Endothelial cell of hepatic sinusoid (primary cell): ENCODE measurements at regions not wholly inside any gene's neighbourhood (a gene's known extent, or its start where the extent isn't known, plus 50 kb on each side); places are given as distances from the start of the nearest gene placed in this dataset.
"Not testable (repeated sequence)": the region's sequence is repeated elsewhere in the genome, so short reads cannot be mapped to it uniquely, and the experiment has no call there.

Experiments
- in situ Hi-C: cut with HindIII; loops from 2 replicates; pipeline ENCODE4 v1.10.0; 2017; ENCODE audit warnings: low sequenced_read_pairs

DNA sequence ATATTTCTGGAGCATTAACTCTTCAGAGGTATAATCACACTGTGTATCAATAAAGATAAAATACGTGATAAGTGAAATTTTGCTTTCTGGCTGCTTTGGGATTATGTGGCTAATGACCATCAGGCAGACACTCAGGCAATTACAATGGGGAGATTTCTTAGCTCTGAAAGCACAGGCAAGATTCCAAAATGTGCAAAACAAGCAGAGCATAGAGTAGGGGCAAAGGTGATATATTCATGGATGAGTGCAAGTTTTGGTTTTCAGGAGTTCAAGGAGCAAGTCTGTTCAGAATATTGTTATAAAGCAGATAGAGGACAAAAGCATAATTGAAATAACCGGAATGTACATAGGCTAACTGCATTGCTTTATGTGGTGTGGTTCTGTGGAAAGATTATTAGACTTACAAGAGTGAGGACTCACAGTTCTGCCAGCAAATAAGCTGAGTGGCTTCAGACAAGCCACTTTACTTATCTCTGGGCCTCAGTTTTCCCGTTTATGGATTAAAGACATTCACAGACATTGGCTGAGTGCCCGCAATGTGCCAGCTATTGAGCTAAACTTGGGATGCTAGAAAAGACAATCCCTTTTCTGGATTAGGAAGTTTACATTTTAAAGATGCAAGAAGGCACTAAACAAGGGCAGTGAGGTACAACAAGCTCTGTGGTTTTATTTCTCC is 945.6 kb upstream of the ARRDC3 start:
- in situ Hi-C loops = no loop called here

- in situ Hi-C loops = no loop called here
These were observed 937.3 kb upstream of the ARRDC3 start for GRCh38 chr5:92320446-92320845.

GRCh38 chr5:92313385-92313784 is 930.3 kb upstream of the ARRDC3 start:
- in situ Hi-C loops = no loop called here

DNA sequence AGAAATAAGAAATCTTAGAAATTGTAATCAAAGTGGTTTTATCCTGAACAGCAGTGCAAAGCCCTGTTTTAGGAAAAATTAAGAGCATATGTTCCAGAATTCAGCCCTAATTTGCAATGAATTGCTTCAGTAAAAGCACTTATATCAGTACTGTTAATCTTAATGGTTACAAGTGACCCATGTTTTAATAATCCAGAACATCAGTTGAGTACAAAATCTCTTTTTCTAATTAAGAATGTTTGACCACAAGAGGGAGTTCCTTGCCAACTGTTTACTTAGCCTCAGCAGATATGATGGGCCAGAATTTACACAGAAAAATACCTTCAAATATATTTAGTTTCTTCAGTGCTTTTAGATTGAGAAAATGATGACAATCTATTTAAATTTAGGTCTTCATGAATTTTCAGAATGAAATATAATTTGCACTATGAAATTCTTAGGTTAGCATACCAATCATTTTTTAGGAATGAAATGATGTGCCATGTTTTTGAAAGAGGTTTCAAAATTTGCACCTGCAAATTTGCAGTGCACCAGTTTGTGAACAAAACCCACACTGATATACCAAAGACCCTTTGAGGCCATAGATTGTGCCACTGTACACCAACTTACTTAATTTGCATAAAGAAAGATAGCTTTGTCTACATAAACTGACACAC is 926.3 kb upstream of the ARRDC3 start:
- in situ Hi-C loops = no loop called here

- in situ Hi-C loops = no loop called here
These were observed 925.6 kb upstream of the ARRDC3 start for GRCh38 chr5:92308679-92309078.

- in situ Hi-C loops = not testable (repeated sequence)
These were observed 919.2 kb upstream of the ARRDC3 start for GRCh38 chr5:92302356-92302755.

GRCh38 chr5:92283521-92283920 is 900.4 kb upstream of the ARRDC3 start:
- in situ Hi-C loops = no loop called here

GRCh38 chr5:92271750-92272149 is 888.6 kb upstream of the ARRDC3 start:
- in situ Hi-C loops = not testable (repeated sequence)

GRCh38 chr5:92268343-92268742 is 885.2 kb upstream of the ARRDC3 start:
- in situ Hi-C loops = no loop called here

DNA sequence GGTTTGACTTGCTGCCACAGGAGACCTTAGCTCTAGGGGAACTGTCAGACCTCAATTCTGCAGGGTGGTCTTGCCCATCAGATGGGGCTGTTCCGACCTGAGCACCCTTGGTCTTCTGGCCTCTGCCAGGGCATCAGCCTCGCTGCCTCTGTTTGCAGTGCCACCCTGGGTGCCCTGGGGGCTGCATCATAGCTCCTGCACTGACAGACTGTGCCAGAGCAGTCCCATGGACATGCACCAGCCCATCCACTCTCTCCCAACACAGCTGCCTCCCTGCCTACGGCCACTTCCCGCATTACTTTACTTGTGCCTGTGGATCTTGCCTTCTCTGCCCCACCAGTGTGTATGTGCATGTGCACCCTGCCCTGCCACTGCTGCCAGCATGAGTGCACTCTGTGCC is 884.7 kb upstream of the ARRDC3 start:
- in situ Hi-C loops = no loop called here

DNA sequence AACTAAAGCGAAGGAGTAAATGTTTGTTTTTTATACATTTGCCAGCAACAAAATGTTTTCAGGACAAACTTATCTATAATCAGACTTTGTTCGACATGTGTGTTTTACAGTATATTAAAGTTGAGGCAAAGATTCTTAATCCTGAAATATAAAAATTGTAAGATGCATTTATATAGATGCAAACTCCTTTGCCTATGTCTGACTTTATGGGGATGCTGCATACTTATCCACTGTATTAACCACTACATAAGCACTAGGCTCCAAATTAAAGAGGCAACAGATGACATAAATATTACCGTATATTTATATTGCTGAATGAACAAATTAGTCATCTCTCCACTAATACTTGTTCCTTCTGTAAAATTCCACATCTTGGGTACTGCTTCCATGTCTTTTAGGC is 882.7 kb upstream of the ARRDC3 start:
- in situ Hi-C loops = no loop called here

- in situ Hi-C loops = not testable (repeated sequence)
These were observed 872.5 kb upstream of the ARRDC3 start for GRCh38 chr5:92255605-92256004.

- in situ Hi-C loops = no loop called here
These were observed 865.4 kb upstream of the ARRDC3 start for GRCh38 chr5:92248518-92248917.

DNA sequence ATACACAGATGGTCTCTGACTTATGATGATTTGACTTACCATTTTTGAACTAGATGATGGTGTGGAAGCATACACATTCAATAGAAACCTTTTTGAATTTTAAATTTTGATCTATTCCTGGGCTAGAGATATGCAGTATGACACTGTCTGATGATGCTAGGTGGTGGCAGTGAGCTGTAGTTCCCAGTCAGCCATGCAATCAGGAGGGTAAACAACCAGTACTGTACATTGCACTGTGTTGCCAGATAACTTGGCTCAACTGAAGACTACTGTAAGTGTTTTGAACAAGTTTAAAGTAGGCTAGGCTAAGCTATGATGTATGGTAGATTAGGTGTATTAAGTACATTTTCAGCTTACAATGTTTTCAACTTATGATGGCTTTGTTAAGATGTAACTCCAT is 859.1 kb upstream of the ARRDC3 start:
- in situ Hi-C loops = no loop called here

DNA sequence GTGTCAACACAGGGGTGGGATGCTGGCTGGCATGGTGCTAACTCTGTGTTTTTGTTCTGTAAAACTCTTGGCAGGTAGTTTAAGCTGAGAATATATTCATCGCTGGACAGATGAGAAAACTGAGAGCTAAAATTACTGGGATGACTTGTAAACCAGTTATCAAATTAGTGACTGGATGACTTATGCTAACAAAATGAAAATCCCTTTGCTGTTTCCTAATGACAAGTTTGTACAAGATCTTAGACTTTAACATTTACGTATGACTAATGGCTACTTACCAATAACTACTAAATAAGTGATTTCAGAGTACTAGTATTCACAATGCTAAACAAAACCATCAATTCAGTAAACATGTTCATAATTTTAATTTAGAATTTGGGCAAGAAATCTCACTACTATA is 854.8 kb upstream of the ARRDC3 start:
- in situ Hi-C loops = no loop called here

- in situ Hi-C loops = no loop called here
These were observed 839.3 kb upstream of the ARRDC3 start for GRCh38 chr5:92222449-92222848.

DNA sequence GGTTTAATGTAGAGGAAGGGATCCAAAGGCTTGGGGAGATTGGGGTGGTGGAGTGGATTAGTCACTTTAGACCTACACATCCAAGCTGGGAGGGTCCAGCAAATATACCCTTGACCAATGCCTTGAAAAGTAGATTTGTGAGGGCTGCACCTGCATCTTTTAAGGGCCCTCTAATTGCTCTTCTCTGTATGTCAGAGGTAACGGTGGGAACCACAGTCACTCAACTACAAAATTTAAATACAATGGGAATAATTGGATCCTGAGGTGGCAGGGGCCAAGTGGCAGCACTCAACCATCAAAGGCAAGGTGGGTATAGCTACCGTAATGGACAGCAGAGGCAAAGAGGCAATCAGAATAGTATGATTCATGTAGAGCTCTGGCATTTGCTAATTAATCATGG is 833.7 kb upstream of the ARRDC3 start:
- in situ Hi-C loops = not testable (repeated sequence)

- in situ Hi-C loops = no loop called here
These were observed 832.0 kb upstream of the ARRDC3 start for GRCh38 chr5:92215116-92215515.

GRCh38 chr5:92208265-92208664 is 825.1 kb upstream of the ARRDC3 start:
- in situ Hi-C loops = no loop called here

- in situ Hi-C loops = no loop called here
These were observed 824.0 kb upstream of the ARRDC3 start for GRCh38 chr5:92207151-92207550.

GRCh38 chr5:92206681-92207080 is 823.6 kb upstream of the ARRDC3 start:
- in situ Hi-C loops = no loop called here

- in situ Hi-C loops = not testable (repeated sequence)
These were observed 815.9 kb upstream of the ARRDC3 start for GRCh38 chr5:92199035-92199434.

GRCh38 chr5:92181656-92182055 is 798.5 kb upstream of the ARRDC3 start:
- in situ Hi-C loops = no loop called here
